ENCODE measurements at regions not wholly inside any gene's neighbourhood (a gene's known extent, or its start where the extent isn't known, plus 50 kb on each side); places are given as distances from the start of the nearest gene placed in this dataset.

DNA sequence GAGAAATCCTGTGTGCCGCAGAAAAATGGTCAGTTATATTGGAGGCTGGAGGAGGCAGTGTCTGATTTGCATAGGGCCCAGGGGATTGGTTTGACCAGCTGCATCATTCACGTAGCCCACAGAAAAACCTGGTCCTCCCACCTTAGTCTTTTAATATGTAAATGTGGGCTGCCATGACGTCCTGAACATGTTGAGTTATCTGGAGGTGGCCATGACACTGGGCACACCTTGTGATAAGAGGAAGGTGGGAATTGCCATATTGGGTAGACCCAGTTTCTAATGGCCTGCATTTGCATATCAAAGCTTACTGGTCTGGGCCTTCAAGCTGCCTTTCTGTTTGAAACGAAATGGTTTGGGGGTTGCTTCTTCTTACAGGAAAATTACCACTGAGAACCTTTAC is 162.2 kb downstream of the AHR start (continued):
- no peak for TF ChIP-seq MTA1 (CRISPR knock-in tag; IDR thresholded peaks at IDR 0.05; ENCODE audit: borderline replicate concordance)

DNA sequence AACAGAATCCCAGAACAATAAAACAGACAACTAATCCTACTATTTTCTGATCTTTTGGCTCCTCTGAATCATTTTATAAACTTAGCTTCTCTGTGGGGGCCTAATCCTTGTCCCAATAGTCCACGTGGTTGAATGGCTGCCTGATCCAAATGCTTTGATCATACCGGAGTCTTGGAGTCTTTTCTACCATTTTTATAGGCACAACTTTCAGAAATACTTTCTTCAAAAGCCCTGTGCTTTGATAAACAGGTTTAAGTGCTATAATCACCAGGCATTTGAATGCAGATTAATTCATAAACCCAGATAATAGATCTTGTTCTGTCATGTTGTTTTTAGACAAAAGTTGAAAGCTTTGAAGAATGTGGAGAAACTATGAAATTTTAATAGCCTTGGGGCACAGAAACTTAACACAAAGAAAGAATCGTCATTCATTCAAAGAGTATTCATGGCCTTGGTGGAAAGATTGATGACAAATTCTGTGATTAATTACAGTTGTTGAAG is 163.7 kb downstream of the AHR start:
- in situ Hi-C loops (cut with HindIII; ENCODE audit: extremely low pct_ligation_motif_present, low pct_unique_long_range_greater_than_20kb) (no loop called here), intact Hi-C loops (cut with micrococcal nuclease; ENCODE audit: unreplicated experiment) (no loop called here)
- Histone ChIP-seq H3K4me3 (replicated peaks in 1 of 3; ENCODE audit: insufficient read depth in 1 of 3, low read depth in 2 of 3, low read length in 3 of 3) (no peak overlapping the region), H3K4me1 (ENCODE audit: insufficient read depth, low read length) (0 out of 2 replicates have a peak, but pooled peaks cover 7% of the 10 kb centered on the region), H3K27me3 (ENCODE audit: control insufficient read depth in 1 of 2, insufficient read depth in 2 of 2, low read length in 2 of 2) (no peaks in the 10 kb centered on the region), H4K20me1 (ENCODE audit: insufficient read depth, low read length) (no peaks in the 10 kb centered on the region), H3K9ac (ENCODE audit: insufficient read depth, low read depth, low read length) (no peak overlapping the region), H3K9me3 (ENCODE audit: low read length) (peaks cover 13% of the 10 kb centered on the region; the same call in 1 of the 2 replicates), H2AFZ (ENCODE audit: low read length) (no peak overlapping the region), H3K4me2 (ENCODE audit: low read depth, low read length) (no peak overlapping the region), H3K27ac (ENCODE audit: extremely low read length, insufficient read depth, low read length) (no peak overlapping the region), H3K36me3 (replicated peaks in 1 of 2; ENCODE audit: control insufficient read depth in 1 of 2, insufficient read depth in 2 of 2, low read length in 2 of 2) (no peaks in the 10 kb centered on the region), H3K79me2 (ENCODE audit: insufficient read depth, low read length) (no peaks in the 10 kb centered on the region)
- FAIRE-seq: no peak
- no peak for DNase-seq (ENCODE audit: low spot score)
- no TSS peak for BruUV-seq (replicated peaks)
- ChIA-PET POLR2A (no interaction called here), CTCF (ENCODE audit: low intra/inter-chr PET ratio, low total read pairs) (no interaction called here)
- no peak for ATAC-seq
- WGBS (ENCODE audit: low lambda C conversion rate): 44% methylated on average over 3 of the region's 3 CpGs
- TF ChIP-seq ZNF382 (CRISPR knock-in tag; IDR thresholded peaks at IDR 0.05; ENCODE audit: borderline replicate concordance) (no peak), ZNF768 (CRISPR knock-in tag; IDR thresholded peaks at IDR 0.05) (no peak)

DNA sequence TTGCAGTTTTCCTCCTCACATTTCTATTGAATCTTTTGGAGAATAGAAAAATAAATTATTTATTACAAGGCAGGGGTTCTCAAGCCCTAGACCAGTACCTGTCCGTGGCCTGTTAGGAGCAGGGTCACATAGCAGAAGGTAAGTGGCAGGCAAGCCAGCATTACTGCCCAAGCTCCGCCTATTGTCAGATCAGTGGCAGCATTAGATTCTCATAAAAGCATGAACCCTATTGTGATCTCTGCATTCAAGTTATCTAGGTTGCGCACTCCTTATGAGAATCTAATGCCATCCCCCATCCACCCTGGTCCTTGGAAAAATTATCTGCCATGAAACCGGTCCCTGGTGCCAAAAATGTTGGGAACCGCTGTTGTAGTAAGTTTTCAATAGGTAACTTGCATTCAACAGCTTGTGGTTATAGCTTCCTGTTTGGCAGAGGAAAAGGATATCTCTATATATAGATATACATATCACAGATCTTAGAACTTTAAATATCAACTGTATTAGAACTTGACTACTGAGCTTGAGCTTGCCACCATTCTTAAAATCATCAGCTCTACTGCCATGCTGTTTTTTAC is 165.1 kb downstream of the AHR start:
- 80% methylated on average over 5 of the region's 5 CpGs for WGBS (ENCODE audit: low lambda C conversion rate)
- no peak overlapping the region for H3K4me3 ChIP-seq (replicated peaks in 1 of 3; ENCODE audit: insufficient read depth in 1 of 3, low read depth in 2 of 3, low read length in 3 of 3)
- DNase-seq (ENCODE audit: low spot score) (no peak), FAIRE-seq (no peak), ATAC-seq (no peak)
- no peaks in the 10 kb centered on the region for H3K36me3 ChIP-seq (replicated peaks in 1 of 2; ENCODE audit: control insufficient read depth in 1 of 2, insufficient read depth in 2 of 2, low read length in 2 of 2)
- intact Hi-C loops (cut with micrococcal nuclease; ENCODE audit: unreplicated experiment) (no loop called here), in situ Hi-C loops (cut with HindIII; ENCODE audit: extremely low pct_ligation_motif_present, low pct_unique_long_range_greater_than_20kb) (no loop called here)
- no peaks in the 10 kb centered on the region for H4K20me1 ChIP-seq (ENCODE audit: insufficient read depth, low read length)
- H3K27ac ChIP-seq (ENCODE audit: extremely low read length, insufficient read depth, low read length): no peak overlapping the region
- ChIA-PET CTCF (ENCODE audit: low intra/inter-chr PET ratio, low total read pairs) (no interaction called here), POLR2A (no interaction called here)
- H3K79me2 ChIP-seq (ENCODE audit: insufficient read depth, low read length): no peaks in the 10 kb centered on the region
- no peak overlapping the region for H3K9ac ChIP-seq (ENCODE audit: insufficient read depth, low read depth, low read length)
- H3K9me3 ChIP-seq (ENCODE audit: low read length): peaks cover 5% of the 10 kb centered on the region; the same call in 1 of the 2 replicates
- TF ChIP-seq, protein P1, sequence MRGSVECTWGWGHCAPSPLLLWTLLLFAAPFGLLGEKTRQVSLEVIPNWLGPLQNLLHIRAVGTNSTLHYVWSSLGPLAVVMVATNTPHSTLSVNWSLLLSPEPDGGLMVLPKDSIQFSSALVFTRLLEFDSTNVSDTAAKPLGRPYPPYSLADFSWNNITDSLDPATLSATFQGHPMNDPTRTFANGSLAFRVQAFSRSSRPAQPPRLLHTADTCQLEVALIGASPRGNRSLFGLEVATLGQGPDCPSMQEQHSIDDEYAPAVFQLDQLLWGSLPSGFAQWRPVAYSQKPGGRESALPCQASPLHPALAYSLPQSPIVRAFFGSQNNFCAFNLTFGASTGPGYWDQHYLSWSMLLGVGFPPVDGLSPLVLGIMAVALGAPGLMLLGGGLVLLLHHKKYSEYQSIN (CRISPR knock-in tag; IDR thresholded peaks at IDR 0.05; ENCODE audit: borderline replicate concordance): no peak
- TF ChIP-seq HOXD1 (CRISPR knock-in tag; IDR thresholded peaks at IDR 0.05) (no peak), RFXANK (CRISPR knock-in tag; IDR thresholded peaks at IDR 0.05) (no peak), ZNF253 (CRISPR knock-in tag; IDR thresholded peaks at IDR 0.05; ENCODE audit: borderline replicate concordance) (no peak), JDP2 (CRISPR knock-in tag; IDR thresholded peaks at IDR 0.05; ENCODE audit: borderline replicate concordance) (no peak), MIXL1 (CRISPR knock-in tag; IDR thresholded peaks at IDR 0.05) (no peak), RFXAP (CRISPR knock-in tag; IDR thresholded peaks at IDR 0.05; ENCODE audit: borderline replicate concordance) (no peak)
- no TSS peak for BruUV-seq (replicated peaks)
- no peak overlapping the region for H3K4me2 ChIP-seq (ENCODE audit: low read depth, low read length)
- 0 out of 2 replicates have a peak, but pooled peaks cover 2% of the 10 kb centered on the region for H3K4me1 ChIP-seq (ENCODE audit: insufficient read depth, low read length)
- H2AFZ ChIP-seq (ENCODE audit: low read length): no peak overlapping the region
- H3K27me3 ChIP-seq (ENCODE audit: control insufficient read depth in 1 of 2, insufficient read depth in 2 of 2, low read length in 2 of 2): no peaks in the 10 kb centered on the region

All from HepG2 (cell line).